GM19452 (cell line): ENCODE measurements at regions not wholly inside any gene's neighbourhood (a gene's known extent, or its start where the extent isn't known, plus 50 kb on each side); places are given as distances from the start of the nearest gene placed in this dataset.

Source experiments
- ATAC-seq: cut with Tn5 transposase; IDR thresholded peaks from one replicate; pipeline ENCODE4 v1.9.1; 2021; ENCODE audit not compliant: unreplicated experiment

DNA sequence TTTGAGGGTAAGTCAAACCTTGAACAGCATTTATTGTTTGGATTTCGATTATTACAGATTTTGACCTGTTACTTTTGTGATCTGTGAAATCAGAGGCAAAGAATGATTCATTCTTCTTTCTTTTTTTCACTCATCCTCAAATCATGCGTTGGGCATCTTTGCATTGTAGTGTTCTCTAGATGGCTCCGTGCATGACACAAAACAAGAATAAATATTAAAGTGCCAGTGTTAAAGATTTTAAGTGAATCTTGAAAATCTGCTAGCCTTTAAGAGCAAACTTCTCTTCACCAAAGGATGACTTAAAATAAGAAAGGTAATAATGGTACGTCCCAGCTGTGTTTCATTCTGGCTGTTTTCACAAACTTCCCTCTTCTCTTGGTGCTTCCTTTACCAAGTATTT is 361.9 kb upstream of the SMARCA2 start:
- no peak for ATAC-seq

DNA sequence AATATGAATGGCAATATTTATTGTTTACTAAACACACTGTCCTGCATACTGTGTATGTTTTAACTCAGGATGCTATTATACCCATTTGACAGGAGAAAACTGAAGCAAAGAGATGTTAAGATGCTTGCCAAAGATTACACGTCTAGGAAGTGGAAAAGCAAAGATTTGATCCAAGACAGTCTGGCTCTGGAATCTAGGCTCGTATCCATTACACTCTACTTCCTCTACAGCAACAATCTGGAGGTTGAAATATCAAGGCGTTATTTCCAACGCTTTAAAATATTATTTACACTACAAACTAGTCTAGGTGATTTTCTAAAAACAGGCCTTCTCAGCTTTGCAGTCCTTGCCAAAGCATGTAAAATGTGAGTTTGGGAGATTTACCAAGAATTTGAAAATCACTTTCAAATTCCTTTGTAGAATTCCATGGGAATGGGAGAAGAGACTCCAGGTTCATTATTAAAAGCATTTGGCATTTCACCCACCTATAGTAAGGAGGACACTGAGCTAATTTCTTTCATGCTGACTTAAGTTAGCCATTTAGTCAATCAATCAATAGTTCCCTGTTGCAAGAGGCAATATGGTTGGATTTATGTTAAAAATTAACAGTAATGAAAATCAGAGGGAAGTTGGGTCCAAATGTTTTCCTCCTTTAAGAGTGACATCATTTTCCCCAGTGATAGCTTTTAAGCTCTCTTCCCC is 356.3 kb upstream of the SMARCA2 start:
- no peak for ATAC-seq

DNA sequence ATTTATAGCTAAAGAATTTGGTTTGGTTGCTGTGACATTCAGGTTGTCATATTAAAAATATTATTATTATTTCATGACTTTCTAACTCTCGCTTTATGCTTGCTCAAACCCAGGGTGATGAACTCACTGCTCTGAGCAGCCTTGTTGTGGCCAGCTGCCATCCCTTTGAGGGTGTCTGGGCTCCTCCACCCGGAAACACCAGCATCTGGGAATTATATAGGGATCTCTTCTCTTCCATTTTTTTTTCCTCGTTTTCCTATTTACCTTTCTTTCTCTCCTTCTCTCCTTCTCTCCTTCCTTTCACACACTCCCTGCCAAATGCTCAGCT is 355.8 kb upstream of the SMARCA2 start:
- no peak for ATAC-seq

DNA sequence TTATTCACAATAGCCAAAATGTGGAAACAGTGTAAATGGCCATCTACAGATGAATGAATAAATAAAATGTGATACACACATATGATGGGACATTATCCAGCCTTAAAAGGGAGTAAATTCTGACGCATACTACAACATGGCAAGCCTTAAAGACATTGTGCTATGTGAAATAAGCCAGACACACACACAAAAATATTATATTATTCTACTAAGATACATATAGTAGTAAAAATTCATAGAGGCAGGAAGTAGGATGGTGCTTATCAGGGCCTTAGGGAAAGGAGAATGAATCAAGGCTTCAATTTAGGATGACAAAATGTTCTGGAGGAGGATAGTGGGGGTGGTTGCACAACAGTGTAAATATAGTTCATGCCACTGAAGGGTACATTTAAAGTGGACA is 346.7 kb upstream of the SMARCA2 start:
- ATAC-seq: no peak

DNA sequence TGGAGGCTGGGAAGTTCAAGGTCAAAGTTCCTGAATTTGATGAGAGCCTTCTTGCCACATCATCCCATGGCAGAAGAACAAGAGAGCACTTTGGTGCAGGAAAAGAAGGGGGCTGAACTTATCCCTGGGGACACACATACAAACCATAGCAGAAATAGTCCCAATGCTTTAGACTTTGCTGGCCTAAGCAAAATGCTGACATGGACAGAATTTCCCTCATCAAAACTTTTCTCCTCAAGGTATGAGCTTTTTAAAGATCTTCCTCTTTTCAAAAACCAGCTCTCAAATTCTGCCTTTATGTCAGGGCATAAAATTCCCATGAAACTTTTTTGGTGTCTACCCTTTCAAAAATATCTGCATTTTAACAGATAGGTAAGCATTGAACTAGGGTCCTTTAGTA is 341.8 kb upstream of the SMARCA2 start:
- ATAC-seq: no peak

DNA sequence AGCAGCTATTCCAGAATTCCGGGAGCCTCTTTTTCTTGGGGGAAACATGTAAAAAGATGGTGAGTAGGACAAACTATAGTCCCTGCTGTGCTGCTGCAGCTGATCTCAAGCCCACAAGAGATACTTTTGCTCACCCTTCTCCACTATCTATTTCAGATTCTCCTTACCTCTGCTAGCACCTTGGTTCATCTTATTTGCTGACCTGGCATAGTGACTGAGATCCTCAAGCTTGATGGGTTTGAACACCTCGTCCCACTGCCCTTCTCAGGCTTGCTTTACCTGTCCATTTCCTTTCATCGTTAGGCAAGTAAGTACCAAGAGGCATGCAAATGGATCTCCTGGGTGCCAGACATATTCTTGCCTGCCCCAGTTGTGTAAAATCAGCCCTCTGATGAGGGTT is 338.4 kb upstream of the SMARCA2 start:
- no peak for ATAC-seq

DNA sequence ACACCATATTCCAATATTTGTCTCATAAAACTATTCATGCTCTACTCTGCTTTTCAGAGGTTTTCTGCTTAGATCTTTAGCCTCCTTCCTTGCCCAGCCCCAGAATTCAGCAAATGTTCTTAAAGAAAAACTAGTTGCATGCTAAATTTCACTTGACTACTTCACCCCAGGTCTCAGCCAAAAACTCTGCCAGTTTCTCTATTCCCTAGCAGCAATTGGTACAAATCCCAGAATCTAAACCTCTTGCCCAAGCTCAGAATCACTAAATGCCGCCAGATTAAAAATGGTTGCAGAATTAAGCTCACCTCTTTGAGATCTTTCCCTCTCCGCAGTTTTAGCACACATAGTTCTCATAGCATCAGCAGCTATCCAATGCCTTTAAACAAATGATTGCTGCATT is 331.2 kb upstream of the SMARCA2 start:
- no peak for ATAC-seq

DNA sequence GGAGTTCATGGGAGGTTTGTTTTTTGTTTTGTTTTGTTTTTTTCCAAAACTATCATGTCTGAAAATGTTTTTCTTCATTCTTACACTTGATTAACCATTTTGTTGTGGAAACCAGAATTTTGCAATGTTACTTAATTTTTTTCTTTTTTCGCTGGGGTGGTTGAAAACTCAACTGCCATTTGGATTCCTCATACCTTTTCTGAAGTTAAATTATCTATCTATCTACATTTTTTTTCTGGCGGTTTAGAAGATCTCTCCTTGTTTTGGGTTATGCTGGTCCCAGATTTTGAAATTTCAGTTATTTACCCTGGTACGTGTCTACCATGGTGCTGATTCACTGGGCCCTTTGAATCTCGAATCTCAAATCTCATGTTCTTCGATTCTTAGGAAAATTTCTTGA is 316.2 kb upstream of the SMARCA2 start:
- ATAC-seq: no peak

DNA sequence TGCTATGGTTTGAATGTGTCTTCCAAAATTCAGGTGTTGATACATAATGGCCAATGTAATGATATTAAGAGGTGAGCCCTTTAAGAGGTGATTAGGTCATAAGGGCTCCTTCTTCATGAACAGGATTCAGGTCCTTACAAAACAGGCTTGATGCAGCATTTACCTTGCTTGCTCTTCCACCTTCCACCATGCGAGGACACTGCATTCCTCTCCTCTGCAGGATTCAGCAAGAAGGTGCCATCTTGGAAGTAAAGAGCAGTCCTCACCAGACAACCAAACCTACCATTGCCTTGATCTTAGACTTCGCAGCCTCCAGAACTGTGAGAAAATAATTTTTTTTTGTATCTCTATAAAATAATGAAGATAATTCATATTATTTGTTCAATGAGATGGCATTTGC is 314.0 kb upstream of the SMARCA2 start:
- ATAC-seq: no peak

DNA sequence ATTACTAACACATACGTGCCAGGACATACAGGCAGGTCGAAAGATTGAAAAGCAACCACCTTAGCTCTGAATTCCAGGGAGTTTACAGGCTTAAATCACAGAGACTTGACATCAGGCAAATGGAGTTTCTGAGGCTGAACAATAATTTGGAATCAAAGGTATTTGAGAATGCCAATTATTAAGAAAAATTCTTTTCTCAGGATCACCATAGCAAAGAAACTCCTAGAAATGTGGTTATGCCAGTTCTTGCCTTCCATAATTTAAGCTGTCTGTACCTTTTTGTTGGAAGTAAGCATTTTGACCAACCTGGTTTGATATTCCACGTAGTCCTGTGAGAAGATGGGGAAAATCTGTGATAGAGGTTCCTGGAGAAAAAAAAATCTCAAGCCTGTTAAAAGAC is 312.4 kb upstream of the SMARCA2 start:
- ATAC-seq: no peak

DNA sequence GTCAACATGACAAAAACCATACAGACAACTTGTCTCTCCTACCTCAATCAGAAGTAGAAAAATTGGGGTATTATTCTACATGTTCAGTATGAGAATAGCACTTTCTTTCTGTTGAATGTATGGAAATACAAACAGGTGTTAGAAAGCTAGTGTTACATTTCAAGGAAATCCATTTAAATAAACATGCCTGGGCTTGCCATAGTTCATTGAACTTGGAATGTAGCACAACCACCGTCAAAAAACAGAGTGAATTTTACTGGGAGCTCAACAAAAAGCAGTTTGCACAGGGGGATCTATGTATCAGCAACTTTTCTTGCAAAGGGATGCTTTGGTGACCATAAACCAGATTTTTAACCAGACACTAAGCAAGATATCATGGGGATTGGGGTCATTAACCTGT is 307.9 kb upstream of the SMARCA2 start:
- no peak for ATAC-seq

DNA sequence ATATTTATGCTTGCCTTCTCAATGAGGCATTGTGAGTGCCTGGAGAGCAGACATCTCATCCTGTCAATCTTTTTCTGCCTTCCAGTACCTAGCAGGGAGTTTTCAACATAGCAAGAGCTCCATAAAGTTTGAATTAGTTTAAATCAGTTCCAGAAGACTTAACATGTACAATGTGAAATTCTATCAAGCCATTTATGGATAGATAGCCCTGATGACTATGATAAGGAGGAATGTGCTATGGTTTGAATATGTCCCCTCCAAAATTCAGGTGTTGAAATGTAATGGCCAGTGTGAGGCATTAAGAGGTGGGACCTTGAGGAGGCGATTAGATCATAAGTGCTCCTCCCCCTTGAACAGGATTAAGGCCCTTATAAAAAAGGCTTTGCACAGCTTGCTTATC is 306.9 kb upstream of the SMARCA2 start:
- ATAC-seq: no peak

DNA sequence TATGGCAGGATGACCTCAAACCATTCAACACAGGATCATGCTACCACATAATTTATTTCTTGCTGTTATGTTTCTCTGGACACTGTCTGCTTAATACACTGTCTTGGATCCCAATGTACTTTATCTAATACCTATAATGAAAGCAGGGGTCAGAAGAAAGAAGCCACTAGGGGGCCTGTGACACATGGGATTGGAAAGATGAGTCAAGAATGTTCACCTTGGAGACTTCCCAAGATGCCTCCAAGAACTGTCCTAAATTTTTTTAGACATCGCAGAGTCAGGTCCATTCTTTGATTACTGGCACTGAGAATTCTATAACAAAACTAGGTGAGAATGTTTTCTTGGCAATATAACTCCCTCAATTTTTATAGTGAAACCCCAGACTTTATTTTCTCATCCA is 305.8 kb upstream of the SMARCA2 start:
- ATAC-seq: no peak

DNA sequence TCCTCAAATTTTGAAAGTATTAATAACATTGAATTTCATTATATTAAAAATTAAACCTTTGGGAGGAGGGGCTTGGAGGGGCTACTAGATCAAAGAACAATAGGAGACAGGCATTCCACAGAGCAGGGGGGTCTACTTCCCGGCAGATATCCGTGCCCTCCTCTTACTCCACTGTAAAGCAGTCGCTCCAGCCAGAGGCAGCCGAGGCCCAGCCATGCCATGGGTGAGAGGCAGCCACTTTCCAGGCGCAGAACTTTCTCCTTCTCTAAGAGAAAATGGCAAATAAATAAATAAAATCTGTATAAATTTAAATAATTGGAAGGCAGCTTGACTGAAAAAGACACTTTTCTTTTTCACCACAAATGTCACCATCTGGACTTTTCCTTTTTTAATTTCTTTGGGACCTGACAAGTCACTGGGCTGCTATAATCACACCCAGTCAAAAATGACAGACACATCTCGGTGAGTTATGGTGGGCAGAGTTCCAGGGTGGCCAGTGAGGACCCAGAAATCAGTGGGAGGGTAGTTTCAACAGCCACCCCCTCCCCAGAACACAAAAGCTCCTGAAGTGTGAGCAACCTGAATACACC is 302.2 kb upstream of the SMARCA2 start:
- no peak for ATAC-seq

DNA sequence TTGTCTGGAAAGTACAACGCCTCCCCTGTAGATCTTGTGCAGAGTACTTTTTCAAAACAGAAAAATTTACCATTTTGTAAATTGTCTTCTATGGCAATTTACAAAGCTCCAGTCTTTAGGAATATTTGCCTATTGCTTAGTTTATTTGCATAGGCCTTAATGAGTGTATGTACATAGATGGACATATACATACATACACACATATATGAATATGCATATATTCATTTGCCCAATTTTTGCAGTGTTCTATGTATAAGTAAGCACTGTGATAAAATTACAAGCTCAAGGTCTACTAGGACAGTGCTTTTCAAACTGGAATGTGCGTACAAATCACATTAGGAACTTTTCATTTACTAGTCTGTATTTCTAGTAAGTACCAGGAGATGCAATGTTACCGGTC is 301.3 kb upstream of the SMARCA2 start:
- no peak for ATAC-seq

DNA sequence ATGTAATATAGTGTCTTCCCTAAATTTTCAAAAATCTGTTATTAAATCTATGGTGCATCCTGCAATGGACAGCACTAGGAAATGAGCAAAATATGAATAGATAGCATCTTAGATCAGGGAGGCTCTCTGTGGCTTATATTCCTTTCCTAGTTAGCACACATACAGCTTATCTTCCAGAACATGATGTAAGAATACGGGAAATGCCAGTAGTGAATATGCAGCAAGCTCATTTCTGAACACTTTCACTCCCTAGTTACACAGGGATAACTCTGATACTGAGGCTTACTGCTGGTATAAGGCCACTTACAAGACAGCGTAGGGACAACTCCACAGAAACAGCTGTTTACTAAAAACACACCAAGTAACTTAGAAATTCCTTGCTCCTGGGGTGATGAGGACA is 297.3 kb upstream of the SMARCA2 start:
- ATAC-seq: no peak

DNA sequence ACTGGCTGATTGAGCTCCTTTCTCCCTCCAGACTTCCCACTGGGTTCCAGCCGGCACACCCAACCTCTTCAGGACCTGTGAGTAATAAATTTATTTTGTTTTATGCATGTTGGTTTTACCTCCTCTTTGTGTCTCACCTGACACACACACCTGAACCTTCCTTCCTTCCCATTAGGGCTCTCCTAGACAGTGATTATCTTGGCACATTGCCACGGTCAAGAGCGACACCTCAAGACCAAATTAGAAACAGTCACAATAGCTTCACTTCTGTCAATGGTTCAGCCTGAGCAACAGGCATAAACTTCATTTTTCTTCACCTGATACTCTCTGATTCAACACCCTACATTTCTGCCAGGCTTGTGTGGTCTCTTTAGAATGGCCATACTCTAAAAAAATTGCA is 296.3 kb upstream of the SMARCA2 start:
- ATAC-seq: no peak

DNA sequence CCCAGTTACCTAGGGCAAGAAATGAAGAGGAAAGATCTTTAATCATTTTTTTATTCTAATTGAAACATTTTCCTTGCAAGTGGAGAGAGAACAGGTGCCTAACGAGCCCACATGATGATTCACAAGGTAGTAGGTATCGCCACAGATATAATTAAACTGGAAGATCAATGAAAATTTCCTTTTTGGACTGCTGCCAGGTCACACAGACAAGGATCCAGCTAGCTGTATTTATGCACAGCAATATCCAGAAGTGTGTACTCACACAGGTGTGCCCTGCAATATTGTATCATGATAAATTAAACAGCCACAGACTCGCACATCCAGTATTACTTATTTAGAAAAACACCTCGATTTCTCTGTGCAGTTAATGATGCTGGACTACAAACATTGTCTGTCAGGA is 294.0 kb upstream of the SMARCA2 start:
- ATAC-seq: no peak

DNA sequence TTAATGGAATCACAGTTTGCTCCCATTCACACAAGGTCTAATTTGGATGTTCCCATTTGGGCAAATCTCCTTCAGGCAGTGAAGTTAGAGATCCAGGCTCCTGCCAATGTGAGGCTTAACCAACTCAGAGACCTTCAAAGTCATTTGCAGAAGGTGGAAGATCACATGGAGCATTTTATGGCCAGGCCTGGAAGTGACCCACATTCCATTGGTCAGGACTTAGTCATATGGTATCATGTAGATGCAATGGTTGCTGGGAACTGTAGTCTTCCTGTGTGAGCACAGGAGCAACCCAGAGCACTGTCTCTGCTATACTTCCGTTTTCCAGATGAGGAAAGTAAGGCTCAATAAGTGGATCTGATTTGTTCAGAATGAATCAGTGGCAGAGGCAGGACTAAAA is 292.7 kb upstream of the SMARCA2 start:
- ATAC-seq: no peak

DNA sequence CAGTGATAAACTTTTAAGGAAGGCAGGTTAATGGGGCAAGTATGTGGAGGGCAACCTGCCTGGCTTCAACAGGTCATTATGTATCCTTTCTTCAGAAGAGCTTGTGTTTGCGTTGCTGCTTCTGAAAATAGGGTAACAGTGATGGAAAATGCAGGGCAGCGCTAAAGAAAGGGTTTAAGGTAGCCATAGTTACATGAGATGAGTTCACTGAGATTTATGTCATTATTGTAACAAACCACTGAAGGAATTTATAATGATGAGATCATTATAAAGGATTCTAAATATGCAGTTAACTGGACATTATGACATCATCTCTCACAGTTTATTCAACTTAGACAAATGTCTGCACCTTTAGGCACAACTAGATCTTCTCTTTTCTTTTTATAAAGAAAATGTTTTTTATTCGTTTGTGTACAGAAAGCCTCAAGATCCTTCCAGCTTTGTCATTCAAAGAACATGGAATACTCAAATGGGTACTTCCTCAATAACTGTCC is 291.6 kb upstream of the SMARCA2 start:
- ATAC-seq: no peak

DNA sequence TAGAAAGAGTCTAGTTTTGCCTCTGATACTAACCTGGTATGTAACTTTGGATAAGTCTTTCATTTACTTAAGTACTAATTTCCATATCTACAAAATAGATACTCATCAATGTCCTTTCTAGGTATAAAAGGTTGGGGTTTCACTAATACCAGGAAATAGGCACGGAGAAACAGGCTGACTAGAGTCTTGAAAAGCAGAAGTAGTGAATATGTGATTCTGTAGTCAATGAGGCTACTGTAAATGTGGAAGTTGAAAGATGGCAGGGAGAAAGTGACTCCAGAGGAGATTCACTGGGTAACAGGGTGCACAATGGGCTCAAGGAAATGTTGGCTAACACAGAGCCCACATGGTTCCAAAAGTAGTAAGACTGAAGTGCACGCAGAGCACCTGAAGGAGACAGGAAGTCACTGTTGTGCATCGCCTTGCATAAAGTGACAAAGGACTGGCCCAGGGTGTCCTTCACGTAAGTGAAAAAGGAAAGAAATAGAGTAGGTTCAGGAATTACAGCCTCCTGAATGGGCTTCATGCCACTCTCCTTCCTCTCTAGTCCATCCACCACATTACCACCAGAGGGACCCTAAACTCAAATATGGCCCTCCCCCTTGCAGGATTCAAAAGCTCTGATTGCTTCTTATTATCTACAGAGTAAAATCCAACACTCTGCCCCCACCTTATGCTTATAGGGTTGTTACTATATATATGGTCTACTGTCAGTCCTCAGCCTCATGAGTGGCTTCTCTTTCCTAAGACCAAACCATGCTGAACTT is 288.0 kb upstream of the SMARCA2 start:
- no peak for ATAC-seq

DNA sequence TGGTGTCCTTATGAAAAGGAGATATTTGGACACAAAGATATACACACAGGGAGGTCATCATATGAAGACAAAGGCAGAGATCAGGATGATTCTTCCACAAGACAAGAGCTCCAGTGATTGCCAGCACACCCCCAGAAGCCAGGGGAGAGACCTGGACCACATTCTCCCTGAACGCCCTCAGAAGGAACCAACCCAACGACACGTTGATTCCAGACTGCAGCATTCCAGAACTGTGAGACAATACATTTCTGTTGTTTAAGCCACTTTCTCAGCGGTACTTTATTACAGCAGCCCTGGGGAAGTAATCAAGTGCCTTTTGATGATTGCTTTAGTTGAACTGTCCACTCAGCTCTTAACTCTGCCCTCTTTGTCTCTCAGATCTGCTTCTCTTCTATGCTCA is 285.5 kb upstream of the SMARCA2 start:
- ATAC-seq: no peak
